ENCODE measurements at regions not wholly inside any gene's neighbourhood (a gene's known extent, or its start where the extent isn't known, plus 50 kb on each side); places are given as distances from the start of the nearest gene placed in this dataset.
"Not testable (repeated sequence)": the region's sequence is repeated elsewhere in the genome, so short reads cannot be mapped to it uniquely, and the experiment has no call there.

GRCh38 chr6:78639111-78640110, 227.9 kb upstream of the IRAK1BP1 start:
- in situ Hi-C loops (cut with HindIII; ENCODE audit: low pct_ligation_motif_present, low sequenced_read_pairs), result no loop called here
- TF ChIP-seq CTCF (IDR thresholded peaks at IDR 0.05; ENCODE audit: low read depth, low read length, missing control alignments), result no peak
- DNase-seq, result no peak
- Histone ChIP-seq H3K27me3 (replicated peaks) (no peaks in the 10 kb centered on the region), H3K4me3 (ENCODE audit: low read depth, low read length) (no peak overlapping the region), H3K27ac (no peak overlapping the region), H3K36me3 (replicated peaks) (no peaks in the 10 kb centered on the region)

DNA sequence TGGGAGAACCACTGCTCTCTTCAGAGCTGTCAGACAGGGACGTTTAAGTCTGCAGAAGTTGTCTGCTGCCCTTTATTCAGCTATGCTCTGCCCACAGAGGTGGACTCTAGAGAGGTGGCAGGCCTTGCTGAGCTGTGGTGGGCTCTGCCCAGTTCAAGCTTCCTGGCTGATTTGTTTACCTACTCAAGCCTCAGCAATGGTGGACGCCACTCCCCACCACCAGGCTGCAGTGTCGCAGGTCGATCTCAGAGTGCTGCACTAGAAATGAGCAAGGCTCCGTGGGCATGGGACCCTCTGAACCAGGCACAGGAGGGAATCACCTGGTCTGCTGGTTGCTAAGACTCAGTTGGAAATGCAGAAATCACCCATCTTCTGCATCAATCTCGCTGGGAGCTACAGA, 223.4 kb upstream of the IRAK1BP1 start:
- DNase-seq; H3K27ac ChIP-seq; H3K4me3 ChIP-seq (ENCODE audit: low read depth, low read length); H3K27me3 ChIP-seq (replicated peaks); H3K36me3 ChIP-seq (replicated peaks); in situ Hi-C loops (cut with HindIII; ENCODE audit: low pct_ligation_motif_present, low sequenced_read_pairs): not testable (repeated sequence)

DNA sequence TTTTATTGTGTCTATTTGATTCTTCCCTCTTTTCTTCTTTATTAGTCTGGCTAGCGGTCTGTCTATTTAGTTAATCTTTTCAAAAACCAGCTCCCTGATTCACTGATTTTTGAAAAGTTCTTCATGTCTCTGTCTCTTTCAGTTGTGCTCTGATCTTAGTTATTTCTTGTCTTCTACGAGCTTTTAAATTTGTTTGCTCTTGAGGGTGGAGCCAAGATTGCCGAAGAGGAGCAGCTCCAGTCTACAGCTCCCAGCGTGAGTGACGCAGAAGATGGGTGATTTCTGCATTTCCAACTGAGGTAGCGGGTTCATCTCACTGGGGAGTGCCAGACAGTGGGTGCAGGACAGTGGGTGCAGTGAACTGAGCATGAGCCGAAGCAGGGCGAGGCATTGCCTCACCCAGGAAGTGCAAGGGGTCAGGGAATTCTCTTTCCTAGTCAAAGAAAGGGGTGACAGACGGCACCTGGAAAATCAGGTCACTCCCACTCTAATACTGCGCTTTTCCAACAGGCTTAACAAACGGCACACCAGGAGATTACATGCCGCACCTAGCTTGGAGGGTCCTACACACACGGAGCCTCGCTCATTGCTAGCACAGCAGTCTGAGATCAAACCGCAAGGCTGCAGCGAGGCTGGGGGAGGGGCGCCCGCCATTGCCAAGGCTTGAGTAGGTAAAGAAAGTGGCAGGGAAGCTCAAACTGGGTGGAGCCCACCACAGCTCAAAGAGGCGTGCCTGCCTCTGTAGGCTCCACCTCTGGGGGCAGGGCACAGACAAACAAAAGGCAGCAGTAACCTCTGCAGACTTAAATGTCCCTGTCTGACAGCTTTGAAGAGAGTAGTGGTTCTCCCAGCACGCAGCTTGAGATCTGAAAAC, 220.6 kb upstream of the IRAK1BP1 start:
- H3K27me3 ChIP-seq (replicated peaks); H3K27ac ChIP-seq; in situ Hi-C loops (cut with HindIII; ENCODE audit: low pct_ligation_motif_present, low sequenced_read_pairs); H3K36me3 ChIP-seq (replicated peaks); DNase-seq; H3K4me3 ChIP-seq (ENCODE audit: low read depth, low read length): not testable (repeated sequence)

GRCh38 chr6:78665819-78666218, 201.5 kb upstream of the IRAK1BP1 start:
- H3K27me3 ChIP-seq (replicated peaks); in situ Hi-C loops (cut with HindIII; ENCODE audit: low pct_ligation_motif_present, low sequenced_read_pairs); H3K4me3 ChIP-seq (ENCODE audit: low read depth, low read length); H3K36me3 ChIP-seq (replicated peaks); DNase-seq; H3K27ac ChIP-seq: not testable (repeated sequence)

- DNase-seq, result no peak
- no peak for TF ChIP-seq CTCF (IDR thresholded peaks at IDR 0.05; ENCODE audit: low read depth, low read length, missing control alignments)
- no peak overlapping the region for H3K4me3 ChIP-seq (ENCODE audit: low read depth, low read length)
- H3K27ac ChIP-seq, result no peak overlapping the region
- no peaks in the 10 kb centered on the region for H3K27me3 ChIP-seq (replicated peaks)
- H3K36me3 ChIP-seq (replicated peaks), result no peaks in the 10 kb centered on the region
- in situ Hi-C loops (cut with HindIII; ENCODE audit: low pct_ligation_motif_present, low sequenced_read_pairs), result no loop called here
Observed at GRCh38 chr6:78666764-78667163, 200.6 kb upstream of the IRAK1BP1 start.

DNA sequence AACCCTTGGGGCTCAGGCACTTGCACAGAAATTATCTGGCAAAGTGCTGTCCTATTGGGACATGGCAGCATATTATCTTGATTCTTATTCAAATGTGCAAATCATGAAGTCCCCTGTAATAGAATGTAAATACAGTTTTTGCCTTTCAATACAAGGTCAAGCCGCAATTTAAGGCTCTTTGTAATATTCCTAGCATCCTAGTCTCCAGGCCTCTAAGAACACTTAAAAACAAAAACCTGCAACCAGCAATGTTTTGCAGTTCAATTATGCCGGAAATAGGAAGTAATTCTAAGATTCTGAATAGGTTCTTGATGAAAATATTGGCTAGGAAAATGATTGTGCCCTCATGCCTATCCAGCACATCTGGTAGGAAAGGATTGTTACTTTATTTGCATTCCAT, 197.2 kb upstream of the IRAK1BP1 start:
- Histone ChIP-seq H3K27ac (no peak overlapping the region), H3K36me3 (replicated peaks) (no peaks in the 10 kb centered on the region), H3K27me3 (replicated peaks) (no peaks in the 10 kb centered on the region), H3K4me3 (ENCODE audit: low read depth, low read length) (no peak overlapping the region)
- TF ChIP-seq CTCF (IDR thresholded peaks at IDR 0.05; ENCODE audit: low read depth, low read length, missing control alignments), result no peak
- no peak for DNase-seq
- in situ Hi-C loops (cut with HindIII; ENCODE audit: low pct_ligation_motif_present, low sequenced_read_pairs), result no loop called here

DNA sequence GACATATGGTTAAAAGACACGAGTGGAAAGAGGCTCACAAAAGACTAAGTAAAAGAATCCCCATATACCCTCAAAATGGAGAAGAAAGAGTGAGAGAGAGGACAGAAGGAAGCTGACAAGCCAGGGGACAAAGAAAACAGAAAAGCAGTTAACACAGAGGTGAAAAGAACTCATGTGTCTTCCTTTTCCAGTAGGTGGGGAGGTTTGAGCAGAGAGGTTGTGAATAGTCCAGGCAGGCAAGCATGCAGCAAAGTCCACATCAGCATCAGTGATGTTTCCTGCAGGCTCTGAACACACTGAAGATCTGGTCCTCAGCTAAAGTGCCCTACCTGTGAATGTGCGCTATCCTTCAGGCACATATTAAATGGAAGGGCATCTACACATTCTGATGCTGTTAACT, 196.5 kb upstream of the IRAK1BP1 start:
- Histone ChIP-seq H3K4me3 (ENCODE audit: low read depth, low read length) (no peak overlapping the region), H3K27ac (no peak overlapping the region), H3K36me3 (replicated peaks) (no peaks in the 10 kb centered on the region), H3K27me3 (replicated peaks) (no peaks in the 10 kb centered on the region)
- no peak for TF ChIP-seq CTCF (IDR thresholded peaks at IDR 0.05; ENCODE audit: low read depth, low read length, missing control alignments)
- DNase-seq, result no peak
- in situ Hi-C loops (cut with HindIII; ENCODE audit: low pct_ligation_motif_present, low sequenced_read_pairs), result no loop called here

GRCh38 chr6:78676069-78677007, 191.0 kb upstream of the IRAK1BP1 start:
- H3K36me3 ChIP-seq (replicated peaks); in situ Hi-C loops (cut with HindIII; ENCODE audit: low pct_ligation_motif_present, low sequenced_read_pairs): not testable (repeated sequence)

More at GRCh38 chr6:78676069-78677007, 191.0 kb upstream of the IRAK1BP1 start:
- H3K27me3 ChIP-seq (replicated peaks); DNase-seq; H3K4me3 ChIP-seq (ENCODE audit: low read depth, low read length); H3K27ac ChIP-seq: not testable (repeated sequence)

All from brain microvascular endothelial cell (primary cell).